Nephron progenitor cell (in vitro differentiated cells): ENCODE measurements at regions not wholly inside any gene's neighbourhood (a gene's known extent, or its start where the extent isn't known, plus 50 kb on each side); places are given as distances from the start of the nearest gene placed in this dataset.

Source experiments
- DNase-seq: peaks from one replicate; pipeline ENCODE4 v3.0.0; 2021
- H3K27ac Mint-ChIP-seq: 2 replicates; pipeline ENCODE4 v1.8.0; 2021; ENCODE audit warnings: mild to moderate bottlenecking, moderate library complexity, mixed read lengths
- H3K27me3 Mint-ChIP-seq: 2 replicates; pipeline ENCODE4 v1.8.0; 2021; ENCODE audit warnings: mild to moderate bottlenecking, low read depth, mixed read lengths; ENCODE audit not compliant: poor library complexity
- H3K36me3 Mint-ChIP-seq: 2 replicates; pipeline ENCODE4 v1.8.0; 2021; ENCODE audit warnings: low read depth, mixed read lengths
- H3K4me1 Mint-ChIP-seq: 2 replicates; pipeline ENCODE4 v1.8.0; 2021; ENCODE audit warnings: mixed read lengths
- H3K4me3 Mint-ChIP-seq: 2 replicates; pipeline ENCODE4 v1.8.0; 2021; ENCODE audit warnings: mild to moderate bottlenecking, moderate library complexity, mixed read lengths
- H3K9me3 Mint-ChIP-seq: 2 replicates; pipeline ENCODE4 v1.8.0; 2021; ENCODE audit warnings: mild to moderate bottlenecking, moderate library complexity, mixed read lengths
- CTCF ChIP-seq: fragments of 200-600 bp; sonication (generic); IDR thresholded peaks from 2 replicates; pipeline ENCODE4 v1.5.0; 2021; ENCODE audit warnings: antibody characterized with exemption

GRCh38 chr7:47653550-47654411, 71.9 kb upstream of the TNS3 start:
- H3K27ac Mint-ChIP-seq, result no peak overlapping the region
- DNase-seq, result no peak
- H3K4me3 Mint-ChIP-seq, result peak overlapping the region; percentile 39
- H3K4me1 Mint-ChIP-seq, result peaks cover 34% of the 10 kb centered on the region
- TF ChIP-seq CTCF, result no peak
- peaks cover 37% of the 10 kb centered on the region for H3K27me3 Mint-ChIP-seq
- no peaks in the 10 kb centered on the region for H3K9me3 Mint-ChIP-seq
- no peaks in the 10 kb centered on the region for H3K36me3 Mint-ChIP-seq

GRCh38 chr7:47652591-47652990, 70.7 kb upstream of the TNS3 start:
- Mint-ChIP-seq H3K4me3 (no peak overlapping the region), H3K4me1 (peaks cover 44% of the 10 kb centered on the region), H3K36me3 (no peaks in the 10 kb centered on the region), H3K27me3 (peaks cover 40% of the 10 kb centered on the region), H3K9me3 (no peaks in the 10 kb centered on the region), H3K27ac (no peak overlapping the region)
- DNase-seq, result no peak
- TF ChIP-seq CTCF, result no peak

- Mint-ChIP-seq H3K4me3 (no peak overlapping the region), H3K36me3 (no peaks in the 10 kb centered on the region), H3K4me1 (peaks cover 49% of the 10 kb centered on the region), H3K27ac (no peak overlapping the region), H3K27me3 (peaks cover 38% of the 10 kb centered on the region), H3K9me3 (no peaks in the 10 kb centered on the region)
- TF ChIP-seq CTCF, result no peak
- DNase-seq, result no peak
Measured at GRCh38 chr7:47651355-47652317, 69.7 kb upstream of the TNS3 start.

GRCh38 chr7:47649919-47650318, 68.0 kb upstream of the TNS3 start:
- TF ChIP-seq CTCF, result no peak
- no peak overlapping the region for H3K27ac Mint-ChIP-seq
- peaks cover 48% of the 10 kb centered on the region for H3K4me1 Mint-ChIP-seq
- no peak overlapping the region for H3K4me3 Mint-ChIP-seq
- peaks cover 10% of the 10 kb centered on the region for H3K9me3 Mint-ChIP-seq
- H3K27me3 Mint-ChIP-seq, result peaks cover 29% of the 10 kb centered on the region
- H3K36me3 Mint-ChIP-seq, result peaks cover 4% of the 10 kb centered on the region
- no peak for DNase-seq

- Mint-ChIP-seq H3K4me3 (peak overlapping the region; percentile 10), H3K27me3 (peaks cover 18% of the 10 kb centered on the region), H3K9me3 (peaks cover 23% of the 10 kb centered on the region), H3K4me1 (peaks cover 36% of the 10 kb centered on the region), H3K36me3 (peaks cover 13% of the 10 kb centered on the region), H3K27ac (peak overlapping the region; percentile 74)
- no peak for DNase-seq
- TF ChIP-seq CTCF, result no peak
Measured at GRCh38 chr7:47648275-47648925, 66.5 kb upstream of the TNS3 start.
